Neural cell (in vitro differentiated cells): ENCODE measurements at regions not wholly inside any gene's neighbourhood (a gene's known extent, or its start where the extent isn't known, plus 50 kb on each side); places are given as distances from the start of the nearest gene placed in this dataset.

Experiments
- H2AFZ ChIP-seq: fragments of 200-600, 300-800 bp; sonication (generic), shearing (Covaris generic); 2 replicates; pipeline ENCODE4 v1.6.0; 2014; ENCODE audit warnings: low read depth, mild to moderate bottlenecking, antibody characterized with exemption, low read length, moderate library complexity
- H3F3A ChIP-seq: fragments of 200-600 bp; shearing (Covaris generic); 2 replicates; pipeline ENCODE4 v1.6.1; 2016; ENCODE audit warnings: mild to moderate bottlenecking, moderate library complexity, mixed read lengths, antibody characterized with exemption, low read length; ENCODE audit not compliant: insufficient read depth, poor library complexity, severe bottlenecking
- H3K27ac ChIP-seq: fragments of 200-600, 300-800 bp; sonication (generic), shearing (Covaris generic); 2 replicates; pipeline ENCODE4 v1.5.1; 2014; ENCODE audit warnings: mild to moderate bottlenecking, low read length, moderate library complexity
- H3K27me3 ChIP-seq: fragments of 300-800, 200-600 bp; sonication (generic), shearing (Covaris generic); 2 replicates; pipeline ENCODE4 v1.6.0; 2014; ENCODE audit warnings: mild to moderate bottlenecking, low read depth, low read length, moderate library complexity; ENCODE audit not compliant: insufficient read depth
- H3K36me3 ChIP-seq: fragments of 300-800, 200-600 bp; sonication (generic), shearing (Covaris generic); 2 replicates; pipeline ENCODE4 v1.5.1; 2014; ENCODE audit warnings: mild to moderate bottlenecking, antibody characterized with exemption, low read length, moderate library complexity; ENCODE audit not compliant: insufficient read depth
- H3K4me2 ChIP-seq: fragments of 300-800, 200-600 bp; sonication (generic), shearing (Covaris generic); 2 replicates; pipeline ENCODE4 v1.6.0; 2014; ENCODE audit warnings: mild to moderate bottlenecking, low read length
- H3K4me3 ChIP-seq: fragments of 300-800, 200-600 bp; sonication (generic), shearing (Covaris generic); 2 replicates; pipeline ENCODE4 v1.5.1; 2014; ENCODE audit warnings: mild to moderate bottlenecking, low read length, moderate library complexity
- H3K79me2 ChIP-seq: fragments of 200-600 bp; shearing (Covaris generic); replicated peaks from 2 replicates; pipeline ENCODE4 v1.6.0; 2014; ENCODE audit warnings: mild to moderate bottlenecking, low read length, moderate library complexity; ENCODE audit not compliant: insufficient read depth
- H3K9ac ChIP-seq: fragments of 300-800, 200-600 bp; sonication (generic), shearing (Covaris generic); 2 replicates; pipeline ENCODE4 v1.6.1; 2016; ENCODE audit warnings: mild to moderate bottlenecking, low read length, mixed read lengths
- H3K9me2 ChIP-seq: fragments of 200-600 bp; shearing (Covaris generic); 2 replicates; pipeline ENCODE4 v1.6.1; 2016; ENCODE audit warnings: mild to moderate bottlenecking, low read length, mixed read lengths; ENCODE audit not compliant: insufficient read depth
- H3K9me3 ChIP-seq: fragments of 200-600, 300-800 bp; sonication (generic), shearing (Covaris generic); 2 replicates; pipeline ENCODE4 v1.6.1; 2016; ENCODE audit warnings: mild to moderate bottlenecking, mixed run types, low read length, moderate library complexity, mixed read lengths
- H4K20me1 ChIP-seq: fragments of 200-600 bp; shearing (Covaris generic); 2 replicates; pipeline ENCODE4 v1.6.1; 2016; ENCODE audit warnings: mild to moderate bottlenecking, mixed run types; ENCODE audit not compliant: insufficient read depth
- EP300 ChIP-seq: fragments of 450-650 bp; conservative IDR thresholded peaks from 2 replicates; pipeline ENCODE4 v1.6.1; 2014; ENCODE audit warnings: antibody characterized with exemption, mild to moderate bottlenecking, moderate library complexity; ENCODE audit not compliant: poor library complexity, severe bottlenecking
- EZH2 ChIP-seq: fragments of 200-600, 300-800 bp; shearing (Covaris generic), sonication (generic); IDR thresholded peaks from 2 replicates; pipeline ENCODE4 v1.6.1; 2014; ENCODE audit warnings: antibody characterized with exemption, low read length, borderline replicate concordance, mild to moderate bottlenecking; ENCODE audit not compliant: insufficient read depth, poor library complexity, severe bottlenecking
- MXI1 ChIP-seq: fragments of 450-650 bp; conservative IDR thresholded peaks from 2 replicates; pipeline ENCODE4 v1.6.1; 2014; ENCODE audit warnings: antibody characterized with exemption, mild to moderate bottlenecking; ENCODE audit not compliant: poor library complexity, severe bottlenecking
- RAD21 ChIP-seq: fragments of 450-650 bp; conservative IDR thresholded peaks from 2 replicates; pipeline ENCODE4 v1.6.1; 2014; ENCODE audit warnings: antibody characterized with exemption, mild to moderate bottlenecking, moderate library complexity
- SMC3 ChIP-seq: fragments of 450-650 bp; conservative IDR thresholded peaks from 2 replicates; pipeline ENCODE4 v1.6.1; 2014; ENCODE audit warnings: antibody characterized with exemption, mild to moderate bottlenecking, moderate library complexity; ENCODE audit not compliant: poor library complexity
- TAF1 ChIP-seq: IDR thresholded peaks from 2 replicates; pipeline ENCODE4 v1.6.1; 2012; ENCODE audit warnings: low read depth
- TF ChIP-seq, protein P1 (sequence below): IDR thresholded peaks from 2 replicates; pipeline ENCODE4 v1.6.1; 2012; ENCODE audit warnings: borderline replicate concordance
- TF ChIP-seq, protein P2 (sequence below): fragments of 450-650 bp; IDR thresholded peaks from 2 replicates; pipeline ENCODE4 v1.5.1; 2014; ENCODE audit warnings: antibody characterized with exemption, mild to moderate bottlenecking, moderate library complexity; ENCODE audit not compliant: poor library complexity, severe bottlenecking

DNA sequence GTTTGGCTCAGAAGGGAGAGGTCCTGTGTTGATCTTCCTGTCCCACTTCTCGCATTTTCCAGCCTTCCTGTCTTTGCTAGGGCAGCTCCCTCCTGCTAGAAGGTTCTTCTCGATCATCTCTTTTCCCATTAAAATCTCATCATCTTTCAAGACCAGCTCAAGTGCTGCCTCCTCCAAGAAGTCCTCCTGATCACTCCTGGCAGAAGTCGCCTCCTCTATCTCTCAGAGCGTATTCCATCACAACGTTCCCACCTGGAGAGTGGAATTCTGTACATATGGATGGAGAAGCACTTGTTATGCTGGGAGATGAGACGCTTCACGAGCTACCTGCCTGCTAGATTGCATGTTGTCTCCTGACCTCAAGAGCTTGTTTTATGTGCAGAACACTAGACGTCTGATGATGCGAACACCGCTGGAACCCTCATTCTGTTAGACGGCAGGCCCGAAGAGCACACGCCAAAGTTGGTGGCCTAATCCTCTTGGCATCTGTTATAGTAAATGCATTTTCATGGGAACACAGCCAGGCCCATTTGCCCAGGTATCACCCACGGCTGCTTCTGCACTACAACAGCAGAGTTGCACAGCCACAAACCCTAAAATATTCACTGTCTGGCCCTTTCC is 68.0 kb upstream of the INSIG1 start:
- no peaks in the 10 kb centered on the region for H3K9me2 ChIP-seq
- no peak overlapping the region for H2AFZ ChIP-seq
- H3K27me3 ChIP-seq = no peaks in the 10 kb centered on the region
- no peak overlapping the region for H3K4me2 ChIP-seq
- H3K36me3 ChIP-seq = no peaks in the 10 kb centered on the region
- no peaks in the 10 kb centered on the region for H3K9me3 ChIP-seq
- no peaks in the 10 kb centered on the region for H3K79me2 ChIP-seq
- no peak overlapping the region for H3K9ac ChIP-seq
- TF ChIP-seq RAD21 (no peak), SMC3 (no peak), EP300 (no peak)
- TF ChIP-seq, protein P1, sequence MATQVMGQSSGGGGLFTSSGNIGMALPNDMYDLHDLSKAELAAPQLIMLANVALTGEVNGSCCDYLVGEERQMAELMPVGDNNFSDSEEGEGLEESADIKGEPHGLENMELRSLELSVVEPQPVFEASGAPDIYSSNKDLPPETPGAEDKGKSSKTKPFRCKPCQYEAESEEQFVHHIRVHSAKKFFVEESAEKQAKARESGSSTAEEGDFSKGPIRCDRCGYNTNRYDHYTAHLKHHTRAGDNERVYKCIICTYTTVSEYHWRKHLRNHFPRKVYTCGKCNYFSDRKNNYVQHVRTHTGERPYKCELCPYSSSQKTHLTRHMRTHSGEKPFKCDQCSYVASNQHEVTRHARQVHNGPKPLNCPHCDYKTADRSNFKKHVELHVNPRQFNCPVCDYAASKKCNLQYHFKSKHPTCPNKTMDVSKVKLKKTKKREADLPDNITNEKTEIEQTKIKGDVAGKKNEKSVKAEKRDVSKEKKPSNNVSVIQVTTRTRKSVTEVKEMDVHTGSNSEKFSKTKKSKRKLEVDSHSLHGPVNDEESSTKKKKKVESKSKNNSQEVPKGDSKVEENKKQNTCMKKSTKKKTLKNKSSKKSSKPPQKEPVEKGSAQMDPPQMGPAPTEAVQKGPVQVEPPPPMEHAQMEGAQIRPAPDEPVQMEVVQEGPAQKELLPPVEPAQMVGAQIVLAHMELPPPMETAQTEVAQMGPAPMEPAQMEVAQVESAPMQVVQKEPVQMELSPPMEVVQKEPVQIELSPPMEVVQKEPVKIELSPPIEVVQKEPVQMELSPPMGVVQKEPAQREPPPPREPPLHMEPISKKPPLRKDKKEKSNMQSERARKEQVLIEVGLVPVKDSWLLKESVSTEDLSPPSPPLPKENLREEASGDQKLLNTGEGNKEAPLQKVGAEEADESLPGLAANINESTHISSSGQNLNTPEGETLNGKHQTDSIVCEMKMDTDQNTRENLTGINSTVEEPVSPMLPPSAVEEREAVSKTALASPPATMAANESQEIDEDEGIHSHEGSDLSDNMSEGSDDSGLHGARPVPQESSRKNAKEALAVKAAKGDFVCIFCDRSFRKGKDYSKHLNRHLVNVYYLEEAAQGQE = no peak
- TF ChIP-seq, protein P2, sequence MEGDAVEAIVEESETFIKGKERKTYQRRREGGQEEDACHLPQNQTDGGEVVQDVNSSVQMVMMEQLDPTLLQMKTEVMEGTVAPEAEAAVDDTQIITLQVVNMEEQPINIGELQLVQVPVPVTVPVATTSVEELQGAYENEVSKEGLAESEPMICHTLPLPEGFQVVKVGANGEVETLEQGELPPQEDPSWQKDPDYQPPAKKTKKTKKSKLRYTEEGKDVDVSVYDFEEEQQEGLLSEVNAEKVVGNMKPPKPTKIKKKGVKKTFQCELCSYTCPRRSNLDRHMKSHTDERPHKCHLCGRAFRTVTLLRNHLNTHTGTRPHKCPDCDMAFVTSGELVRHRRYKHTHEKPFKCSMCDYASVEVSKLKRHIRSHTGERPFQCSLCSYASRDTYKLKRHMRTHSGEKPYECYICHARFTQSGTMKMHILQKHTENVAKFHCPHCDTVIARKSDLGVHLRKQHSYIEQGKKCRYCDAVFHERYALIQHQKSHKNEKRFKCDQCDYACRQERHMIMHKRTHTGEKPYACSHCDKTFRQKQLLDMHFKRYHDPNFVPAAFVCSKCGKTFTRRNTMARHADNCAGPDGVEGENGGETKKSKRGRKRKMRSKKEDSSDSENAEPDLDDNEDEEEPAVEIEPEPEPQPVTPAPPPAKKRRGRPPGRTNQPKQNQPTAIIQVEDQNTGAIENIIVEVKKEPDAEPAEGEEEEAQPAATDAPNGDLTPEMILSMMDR = no peak
- no peak overlapping the region for H3K4me3 ChIP-seq
- H3F3A ChIP-seq = no peaks in the 10 kb centered on the region
- no peaks in the 10 kb centered on the region for H4K20me1 ChIP-seq
- no peak overlapping the region for H3K27ac ChIP-seq

DNA sequence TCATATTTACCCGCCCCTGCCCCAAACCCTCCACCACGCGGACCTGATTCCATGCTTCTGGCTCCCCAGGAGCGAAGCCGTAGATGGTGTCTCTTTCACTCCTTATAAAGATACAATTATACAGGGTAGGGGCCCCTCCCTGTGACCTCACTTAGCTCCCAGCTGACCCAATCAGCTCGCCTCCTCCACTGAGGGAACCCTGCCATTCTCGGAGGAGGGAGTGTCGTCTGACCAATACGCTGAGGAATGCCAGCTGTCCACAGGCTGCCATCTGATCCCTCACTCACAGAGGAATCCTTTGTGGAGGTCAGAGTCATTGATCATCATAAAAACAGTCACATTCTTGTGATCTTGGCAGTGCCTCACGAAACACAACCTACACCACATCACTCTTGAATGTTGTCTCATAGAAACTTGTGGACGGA is 67.5 kb upstream of the INSIG1 start:
- H3K36me3 ChIP-seq = no peaks in the 10 kb centered on the region
- H3K4me2 ChIP-seq = no peak overlapping the region
- no peaks in the 10 kb centered on the region for H4K20me1 ChIP-seq
- no peaks in the 10 kb centered on the region for H3K79me2 ChIP-seq
- no peaks in the 10 kb centered on the region for H3K9me2 ChIP-seq
- no peak overlapping the region for H3K4me3 ChIP-seq
- TF ChIP-seq EP300 = no peak
- TF ChIP-seq SMC3 = no peak
- no peak overlapping the region for H2AFZ ChIP-seq
- no peak overlapping the region for H3K27ac ChIP-seq
- H3K9ac ChIP-seq = no peak overlapping the region
- H3K27me3 ChIP-seq = no peaks in the 10 kb centered on the region
- H3K9me3 ChIP-seq = no peaks in the 10 kb centered on the region
- no peaks in the 10 kb centered on the region for H3F3A ChIP-seq

DNA sequence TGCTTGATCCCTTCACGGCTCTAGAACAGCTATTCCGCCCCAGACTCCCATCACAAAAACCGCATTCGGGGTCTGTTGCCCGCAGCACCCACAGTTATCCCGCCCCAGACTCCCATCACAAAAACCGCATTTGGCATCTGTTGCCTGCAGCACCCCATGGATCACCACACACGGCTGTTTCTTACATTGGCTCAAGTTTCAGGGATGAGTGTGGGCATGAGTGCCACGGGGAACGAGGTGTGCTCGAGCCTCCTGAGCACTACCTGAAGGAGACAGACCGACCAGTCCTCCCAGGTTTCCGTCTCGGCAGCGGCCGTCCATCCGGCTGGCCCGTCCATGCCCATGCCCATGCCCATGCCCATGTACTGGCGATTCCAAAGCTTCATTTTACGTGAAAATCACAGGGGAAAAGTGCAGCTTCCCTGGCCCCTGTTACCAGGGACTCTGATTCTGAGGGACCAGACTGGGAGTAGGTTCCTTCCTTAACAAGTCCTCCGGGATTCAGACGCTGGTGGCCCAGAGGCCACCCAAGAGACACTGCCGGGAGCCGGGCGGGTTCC is 66.4 kb upstream of the INSIG1 start:
- no peak overlapping the region for H3K27ac ChIP-seq
- no peaks in the 10 kb centered on the region for H3K36me3 ChIP-seq
- no peaks in the 10 kb centered on the region for H3K79me2 ChIP-seq
- no peaks in the 10 kb centered on the region for H3K9me2 ChIP-seq
- no peaks in the 10 kb centered on the region for H3F3A ChIP-seq
- H3K4me2 ChIP-seq = no peak overlapping the region
- no peaks in the 10 kb centered on the region for H3K27me3 ChIP-seq
- no peak overlapping the region for H3K9ac ChIP-seq
- H3K4me3 ChIP-seq = no peak overlapping the region
- H4K20me1 ChIP-seq = no peaks in the 10 kb centered on the region
- no peak overlapping the region for H2AFZ ChIP-seq
- H3K9me3 ChIP-seq = no peaks in the 10 kb centered on the region
- no peak for TF ChIP-seq RAD21
- TF ChIP-seq, protein P2 = no peak
- TF ChIP-seq EP300 = no peak
- no peak for TF ChIP-seq EZH2
- TF ChIP-seq, protein P1 = no peak
- no peak for TF ChIP-seq TAF1
- no peak for TF ChIP-seq MXI1
